Left hindlimb (tissue), 1 donor: ENCODE measurements at regions not wholly inside any gene's neighbourhood (a gene's known extent, or its start where the extent isn't known, plus 50 kb on each side); places are given as distances from the start of the nearest gene placed in this dataset.
"Not testable (repeated sequence)": the region's sequence is repeated elsewhere in the genome, so short reads cannot be mapped to it uniquely, and the experiment has no call there.

Experiments used
- DNase-seq: peaks from one replicate; pipeline ENCODE4 v3.0.0-alpha.2; 2018

DNA sequence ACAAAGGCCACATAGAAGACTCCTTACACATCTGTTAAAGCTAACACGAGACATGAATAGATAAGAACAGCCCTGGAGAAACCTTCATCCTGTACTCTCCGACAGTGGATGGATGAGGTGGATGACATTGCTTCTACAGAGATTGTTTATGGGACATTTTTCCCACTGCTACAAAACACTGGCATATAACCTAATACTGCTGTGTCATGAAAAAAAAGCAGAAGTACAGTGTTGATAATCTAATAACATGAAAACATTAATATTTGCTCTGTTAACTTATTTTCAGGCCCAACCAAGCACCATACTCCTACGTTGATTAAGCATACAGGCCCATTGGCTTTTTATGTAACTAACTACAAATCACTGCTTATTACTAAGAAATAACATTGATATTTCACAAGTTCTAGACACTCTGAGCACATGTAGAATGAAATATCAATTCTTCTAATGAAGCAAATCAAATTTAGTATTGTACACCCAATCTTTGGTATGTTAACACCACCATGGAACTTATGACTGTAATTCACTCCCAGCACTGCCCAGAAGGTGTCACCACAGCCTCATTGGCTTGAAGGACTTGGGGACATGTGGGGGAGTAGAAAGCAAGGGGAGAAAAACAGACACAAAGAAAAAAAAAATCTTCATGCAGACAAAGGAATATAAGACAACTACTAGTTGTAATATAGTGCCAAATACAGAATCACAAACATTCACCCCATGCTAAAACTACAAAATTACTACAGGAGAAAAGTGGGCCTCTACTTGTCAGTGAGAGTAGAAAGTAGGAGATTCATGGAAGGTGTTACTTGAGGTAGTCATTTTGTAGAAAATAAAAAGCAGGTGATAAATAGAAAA lies 330.0 kb upstream of the PMFBP1 start:
- peak; percentile 77 for DNase-seq

DNA sequence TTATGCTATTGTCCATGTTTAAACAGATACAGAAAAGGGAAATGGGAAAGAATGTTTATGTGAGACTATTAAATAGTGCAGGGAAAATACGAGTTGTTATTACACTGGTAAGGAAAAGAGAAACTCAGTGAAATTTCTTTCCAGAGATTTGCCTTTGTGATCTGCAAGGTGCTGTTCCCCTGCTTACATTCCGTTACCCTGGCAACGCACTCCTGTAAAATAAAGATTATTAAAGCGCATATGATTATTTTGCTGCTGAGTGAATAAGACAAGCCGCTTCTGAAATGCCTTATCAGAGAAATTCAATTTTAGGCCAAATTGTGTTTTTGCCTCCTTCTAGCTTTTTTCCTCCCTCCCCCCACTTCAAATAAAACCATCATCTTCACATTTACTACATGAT lies 328.6 kb upstream of the PMFBP1 start:
- no peak for DNase-seq

DNA sequence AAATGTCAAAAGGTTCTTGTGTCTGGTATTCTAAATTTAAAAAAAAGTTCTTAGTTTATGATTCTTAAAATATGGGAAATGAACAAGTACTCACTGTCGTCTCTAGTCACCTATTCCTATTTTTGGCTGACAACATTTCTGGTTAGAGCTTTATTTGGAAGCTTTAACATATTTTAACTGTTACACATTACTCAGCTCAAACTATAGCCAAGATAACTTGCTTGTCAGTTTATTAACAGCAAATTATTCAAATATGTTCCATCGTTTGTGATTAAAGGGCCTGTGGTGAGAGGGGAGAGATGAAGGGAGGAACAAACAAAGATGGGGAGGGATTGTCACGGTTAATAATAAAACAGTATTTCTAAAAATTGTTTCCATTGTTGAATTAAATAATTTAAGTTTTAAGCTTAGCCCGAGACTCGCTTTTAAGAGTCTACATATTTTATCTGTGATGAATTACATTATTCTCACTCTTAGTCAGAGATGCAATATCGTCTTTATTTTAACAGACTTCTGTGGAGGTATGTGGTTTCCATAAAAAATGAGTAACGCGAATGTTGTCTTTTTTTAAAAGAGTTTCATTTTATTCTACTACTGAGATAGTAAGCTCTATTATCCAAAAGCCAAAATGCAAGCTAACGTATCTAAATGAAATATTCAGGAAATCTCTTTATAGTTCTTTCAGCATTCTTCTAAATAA lies 321.9 kb upstream of the PMFBP1 start:
- DNase-seq = no peak

DNA sequence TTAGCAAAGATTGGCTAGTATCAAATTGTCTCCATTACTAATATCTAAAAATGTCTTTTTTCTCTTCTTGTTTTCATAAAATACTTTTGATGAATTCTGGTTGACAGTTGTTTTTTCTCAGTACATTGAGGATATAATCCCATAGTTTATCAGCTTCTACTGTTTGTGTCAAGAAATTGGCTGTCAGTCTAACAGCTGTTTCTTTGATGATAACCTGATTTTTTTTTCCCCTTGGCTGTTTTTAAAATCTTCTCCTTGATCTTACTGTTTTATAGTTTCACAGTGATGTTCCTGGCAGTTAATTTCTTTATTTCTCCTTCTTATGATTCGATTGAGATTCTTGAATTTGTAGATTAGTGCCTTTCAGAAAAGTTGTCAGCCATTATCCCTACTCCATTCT lies 315.3 kb upstream of the PMFBP1 start:
- no peak for DNase-seq

DNA sequence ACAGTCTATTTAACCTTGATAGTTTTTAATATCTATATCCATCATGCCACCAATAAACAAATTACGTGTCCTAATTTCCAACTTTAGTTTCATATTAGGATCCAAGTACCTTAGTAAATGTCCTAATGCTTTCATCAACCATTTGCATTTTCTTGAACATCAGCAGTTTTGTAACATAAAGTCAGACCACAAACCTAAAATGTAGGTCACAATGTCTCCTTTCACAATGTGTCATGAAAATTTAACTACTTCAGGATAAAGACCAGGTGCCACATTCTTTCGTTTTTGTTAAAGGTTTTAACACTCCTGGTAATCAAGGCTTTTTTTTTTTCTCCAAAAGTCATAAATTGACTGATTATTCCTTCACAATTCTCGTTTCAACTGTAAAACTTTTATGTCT lies 310.7 kb upstream of the PMFBP1 start:
- DNase-seq = no peak

DNA sequence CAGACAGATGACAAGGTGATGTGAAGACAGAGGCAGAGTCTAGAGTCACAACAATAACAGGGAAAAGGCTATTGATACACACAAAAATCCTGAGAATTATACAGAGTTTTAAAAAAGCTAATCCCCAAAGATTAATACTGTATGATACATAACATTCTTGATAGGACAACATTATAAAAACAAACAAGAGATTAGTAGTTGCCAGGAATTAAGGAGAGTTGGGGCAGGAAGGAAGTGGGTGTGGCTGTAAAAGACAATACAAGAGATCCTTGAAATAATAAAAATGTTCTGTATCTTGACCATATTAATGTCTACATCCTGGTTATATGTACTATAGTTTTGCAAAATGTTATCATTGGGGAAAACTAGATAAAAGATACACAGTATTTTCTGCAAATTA lies 309.5 kb upstream of the PMFBP1 start:
- no peak for DNase-seq

DNA sequence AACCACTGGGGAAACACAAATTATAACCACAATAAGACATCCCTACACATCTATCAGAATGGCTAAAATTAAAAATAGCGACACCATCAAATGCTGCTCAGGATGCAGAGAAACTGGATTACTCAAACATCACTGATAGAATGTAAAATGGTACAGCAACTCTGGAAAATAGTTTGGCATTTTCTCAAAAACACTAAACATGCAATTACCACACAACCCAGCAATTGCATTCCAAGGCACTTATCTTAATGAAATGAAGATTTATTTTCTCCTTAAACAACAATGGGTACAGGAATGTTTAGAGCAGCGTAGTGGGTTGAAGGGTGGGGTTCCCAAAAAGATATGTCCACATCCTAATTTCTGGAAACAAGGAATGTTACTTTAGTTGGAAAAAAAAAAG lies 309.0 kb upstream of the PMFBP1 start:
- DNase-seq = no peak

DNA sequence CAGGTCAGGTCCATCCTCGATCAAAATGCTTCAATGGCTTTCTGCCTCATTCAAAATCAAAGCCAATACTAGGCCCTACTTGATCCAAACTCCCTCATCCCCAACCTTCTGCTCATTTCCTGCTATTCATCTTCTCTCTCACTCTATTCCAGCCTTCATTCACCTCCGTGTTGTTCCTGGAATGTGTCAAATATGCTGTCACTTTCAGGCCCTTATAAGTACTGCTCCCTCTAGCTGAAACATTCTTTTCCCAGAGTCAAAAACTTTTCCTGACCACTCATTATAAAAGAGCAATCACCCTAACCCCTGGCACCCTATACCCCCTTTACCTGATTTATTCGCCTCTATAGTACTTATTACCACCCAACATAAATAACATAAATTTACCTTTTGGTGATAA lies 303.7 kb upstream of the PMFBP1 start:
- no peak for DNase-seq

DNA sequence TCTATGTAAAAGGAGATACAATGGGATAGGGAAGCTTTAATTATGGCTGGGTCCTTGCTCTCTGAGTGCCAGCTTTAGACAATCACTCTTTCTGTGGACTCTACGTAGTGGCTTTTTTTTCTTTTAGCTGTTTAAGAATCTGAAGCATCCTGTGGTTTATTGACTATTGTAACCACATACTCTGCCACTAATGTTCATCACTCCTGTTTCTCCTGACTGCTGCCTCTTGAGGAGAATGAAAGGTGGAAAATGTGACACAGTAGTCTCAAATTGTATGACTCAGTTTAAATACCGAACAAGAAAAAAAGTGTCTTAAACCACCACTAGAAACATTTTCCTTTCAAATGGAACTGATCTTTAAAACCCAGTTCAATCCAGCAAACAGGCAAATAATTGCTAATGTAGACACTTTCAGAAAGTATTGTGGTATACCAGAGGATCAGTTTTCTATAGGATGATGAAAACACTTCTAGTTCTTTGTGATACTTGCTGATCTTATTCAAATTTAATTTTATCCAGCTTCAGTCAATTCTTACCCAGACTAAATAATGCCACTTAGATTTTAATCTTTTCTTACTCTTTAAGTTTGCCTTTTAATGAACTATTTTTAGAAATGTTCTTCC lies 302.7 kb upstream of the PMFBP1 start:
- no peak for DNase-seq

DNA sequence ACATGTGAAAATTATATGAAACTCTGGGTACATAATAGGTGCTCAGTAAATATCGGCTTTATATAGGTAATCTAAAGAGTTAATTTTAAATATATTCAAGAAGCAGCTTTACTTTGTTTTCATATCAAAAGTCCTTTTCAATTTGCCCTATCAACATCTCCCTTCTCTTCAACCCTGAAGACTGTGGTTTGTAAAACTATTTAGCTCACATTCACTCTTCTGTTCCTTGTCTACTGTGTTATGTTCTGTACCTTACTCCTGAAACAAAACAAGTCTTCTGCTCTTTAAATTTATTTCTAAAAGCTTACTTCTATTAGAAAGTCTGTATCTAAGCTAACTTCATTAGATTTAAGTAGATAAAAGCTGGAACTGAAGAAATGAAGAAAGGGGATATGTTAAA lies 301.7 kb upstream of the PMFBP1 start:
- DNase-seq = no peak

DNA sequence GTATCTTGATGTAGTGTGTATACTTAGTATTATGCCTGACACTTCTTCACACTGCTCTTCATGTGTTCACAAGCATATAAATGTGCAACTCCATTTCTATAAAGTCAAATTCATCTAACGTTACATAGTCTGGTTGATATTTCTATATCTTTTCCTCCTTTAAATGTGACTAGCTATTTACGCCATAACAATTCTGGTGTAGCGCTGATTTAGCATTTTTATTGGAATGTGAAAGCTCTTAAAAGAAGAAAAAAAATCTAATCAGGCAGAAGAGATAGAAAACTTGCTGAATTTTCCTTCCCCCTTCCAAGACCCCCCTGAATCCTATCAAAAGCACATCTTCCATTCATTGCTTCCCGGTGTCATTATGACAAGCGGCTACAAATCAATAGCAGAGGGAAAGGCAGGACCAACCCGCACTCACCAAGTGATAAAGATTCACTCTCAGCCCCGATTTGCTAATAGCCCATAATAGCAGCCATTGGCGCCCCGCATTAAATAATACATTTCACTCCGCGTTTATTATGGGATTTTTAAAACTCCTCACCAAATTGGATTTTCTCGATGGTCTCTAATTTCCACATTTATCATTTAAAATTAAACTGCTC lies 299.5 kb upstream of the PMFBP1 start:
- no peak for DNase-seq

DNA sequence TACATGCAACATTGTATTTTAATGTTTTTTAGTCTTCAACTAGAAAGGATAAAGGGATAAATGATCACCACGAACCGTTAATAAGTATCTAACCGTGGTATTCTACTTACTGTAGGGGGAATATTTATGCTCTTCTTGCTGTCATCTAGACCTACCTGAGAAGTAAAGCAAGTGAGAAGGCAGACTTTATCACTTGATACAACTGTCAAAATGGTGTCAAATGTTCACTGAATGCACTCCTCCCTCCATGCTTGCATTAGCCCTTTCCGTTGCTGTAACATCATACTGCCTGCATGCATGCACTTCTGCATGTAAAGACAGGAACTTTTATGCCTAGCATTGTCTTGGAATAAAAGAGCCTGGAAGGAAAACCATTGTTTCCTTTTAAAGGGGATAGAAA lies 298.6 kb upstream of the PMFBP1 start:
- no peak for DNase-seq

DNA sequence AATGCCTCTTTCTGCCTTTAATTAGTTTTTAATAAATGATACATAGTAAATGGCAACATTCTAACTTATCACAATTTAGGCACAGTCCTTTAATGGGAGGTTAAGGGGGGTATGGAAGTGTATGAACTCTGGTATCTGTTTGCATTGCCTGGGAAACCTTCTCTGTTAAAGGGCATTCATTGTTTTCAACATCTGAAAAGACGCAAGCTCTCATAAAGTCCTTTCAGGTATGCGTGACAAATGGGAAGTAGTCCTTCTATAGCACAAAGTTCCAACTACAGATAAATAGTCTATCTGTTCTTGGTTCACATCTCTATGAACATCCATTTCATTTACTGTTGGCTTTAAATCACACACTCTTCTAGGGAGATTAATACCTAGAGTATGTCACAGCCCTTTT lies 298.0 kb upstream of the PMFBP1 start:
- DNase-seq = no peak

DNA sequence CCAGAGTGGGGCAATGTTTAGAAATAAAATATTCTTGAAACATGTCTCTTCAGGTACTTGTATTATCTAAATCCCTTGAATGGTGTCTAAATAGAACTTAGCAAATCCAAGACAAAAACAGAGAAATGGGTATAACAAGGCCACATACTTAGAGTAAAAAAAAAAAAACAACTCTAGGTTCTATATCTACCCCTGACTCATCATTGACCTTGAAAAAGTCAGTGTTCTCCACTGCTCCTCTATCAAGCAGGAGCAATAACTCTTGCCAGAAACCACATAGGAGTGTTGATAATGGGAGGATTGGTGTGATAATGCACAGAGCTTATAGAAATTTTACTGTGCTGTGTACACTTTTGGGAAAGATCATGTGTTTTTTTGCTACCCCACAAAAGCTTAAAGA lies 296.6 kb upstream of the PMFBP1 start:
- no peak for DNase-seq

DNA sequence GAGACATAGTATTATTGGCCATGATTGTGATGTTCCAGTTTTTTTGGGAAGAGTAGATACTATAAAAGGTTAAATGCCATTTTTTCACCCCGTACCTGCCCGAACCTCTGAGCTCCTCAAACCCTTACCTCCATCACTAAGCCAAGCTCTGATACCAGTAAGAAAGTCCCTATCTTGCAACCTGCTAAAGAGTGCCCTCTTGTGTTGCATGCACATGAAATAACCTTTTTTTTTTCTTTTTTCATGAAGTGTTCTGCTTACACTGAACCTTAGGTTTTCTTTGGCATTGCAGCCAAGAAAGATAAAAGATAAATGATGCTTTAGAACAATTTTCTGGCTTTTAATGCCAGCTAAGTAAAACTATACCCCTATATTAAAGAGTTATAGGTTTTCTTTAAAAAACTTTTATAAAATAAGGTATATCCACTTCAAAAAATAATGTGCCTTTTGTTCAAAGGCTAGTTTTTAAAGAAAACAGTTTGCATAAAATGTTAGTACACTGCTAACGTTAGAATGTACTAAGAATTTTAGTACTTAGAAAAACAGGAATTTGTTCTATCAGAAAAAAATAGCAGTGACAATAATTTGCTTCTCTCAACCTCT lies 295.3 kb upstream of the PMFBP1 start:
- no peak for DNase-seq

DNA sequence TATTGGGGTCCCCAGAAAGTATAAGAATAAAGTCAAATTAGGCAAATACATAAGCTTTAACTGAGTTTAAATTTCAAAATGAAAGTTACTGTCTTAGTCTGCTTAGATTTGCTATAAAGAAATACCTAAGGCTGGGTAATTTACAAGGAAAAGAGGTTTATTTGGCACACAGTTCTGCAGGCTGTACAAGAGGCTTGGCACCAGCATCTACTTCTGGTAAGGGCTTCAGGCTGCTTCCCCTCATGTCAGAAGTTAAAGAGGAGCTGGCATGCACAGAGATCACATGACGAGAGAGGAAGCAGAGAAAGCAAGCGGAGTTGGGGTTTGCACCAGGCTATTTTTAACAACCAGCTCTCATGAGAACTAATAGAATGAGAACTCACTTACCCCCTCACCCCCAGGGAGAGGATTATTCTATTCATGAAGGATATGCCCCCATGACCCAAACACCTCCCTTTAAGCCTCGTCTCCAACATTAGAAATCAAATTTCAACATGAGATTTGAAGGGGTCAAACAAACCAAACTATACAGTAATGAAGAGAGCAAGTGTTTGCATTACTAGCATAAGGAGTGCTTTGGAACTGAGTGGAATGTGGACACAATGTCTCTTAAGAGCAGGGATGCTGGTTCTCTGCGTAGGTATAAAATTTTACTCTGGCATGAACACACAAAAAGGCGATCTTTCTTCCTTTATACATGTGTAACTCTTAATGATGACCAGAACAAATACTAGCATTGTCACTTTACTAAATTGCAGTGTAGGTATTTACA lies 292.8 kb upstream of the PMFBP1 start:
- no peak for DNase-seq

DNA sequence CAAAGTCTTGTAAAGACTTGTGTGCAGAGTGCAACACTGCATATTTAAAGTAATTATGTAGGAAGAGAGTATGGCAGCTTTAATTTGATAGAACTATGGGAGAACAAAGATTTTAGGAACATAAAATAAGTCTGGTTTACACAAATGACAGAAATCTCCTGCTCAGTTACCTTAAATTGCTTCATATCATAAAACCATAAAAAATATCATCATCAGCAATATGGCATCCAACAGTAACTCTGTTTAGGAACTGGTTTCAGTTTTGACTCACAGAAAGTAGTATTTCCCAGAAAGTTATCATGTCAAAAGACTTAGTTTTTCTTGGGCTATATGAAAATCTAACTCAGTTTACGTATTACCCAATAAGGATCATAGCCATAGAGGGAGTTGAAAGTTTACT lies 292.1 kb upstream of the PMFBP1 start:
- no peak for DNase-seq

DNA sequence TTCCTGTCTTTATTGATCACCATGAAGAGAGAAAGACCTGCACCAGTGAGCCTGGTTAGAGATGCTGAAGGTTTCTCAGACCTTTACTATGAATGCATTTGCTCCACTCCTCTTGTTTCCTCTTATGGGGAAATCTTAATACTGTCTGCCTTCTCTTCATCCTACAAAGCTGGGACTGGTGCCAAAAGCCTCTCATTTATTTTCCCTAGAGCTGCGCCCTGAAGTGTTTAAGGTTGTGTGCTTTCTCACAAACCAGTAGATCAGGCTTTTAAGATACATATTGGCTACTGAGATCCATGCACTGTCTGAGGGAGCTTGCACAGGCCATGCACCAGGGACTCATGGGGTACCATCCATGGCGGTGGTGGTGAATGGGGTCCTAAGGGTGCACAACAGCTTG lies 286.1 kb upstream of the PMFBP1 start:
- DNase-seq = no peak

DNA sequence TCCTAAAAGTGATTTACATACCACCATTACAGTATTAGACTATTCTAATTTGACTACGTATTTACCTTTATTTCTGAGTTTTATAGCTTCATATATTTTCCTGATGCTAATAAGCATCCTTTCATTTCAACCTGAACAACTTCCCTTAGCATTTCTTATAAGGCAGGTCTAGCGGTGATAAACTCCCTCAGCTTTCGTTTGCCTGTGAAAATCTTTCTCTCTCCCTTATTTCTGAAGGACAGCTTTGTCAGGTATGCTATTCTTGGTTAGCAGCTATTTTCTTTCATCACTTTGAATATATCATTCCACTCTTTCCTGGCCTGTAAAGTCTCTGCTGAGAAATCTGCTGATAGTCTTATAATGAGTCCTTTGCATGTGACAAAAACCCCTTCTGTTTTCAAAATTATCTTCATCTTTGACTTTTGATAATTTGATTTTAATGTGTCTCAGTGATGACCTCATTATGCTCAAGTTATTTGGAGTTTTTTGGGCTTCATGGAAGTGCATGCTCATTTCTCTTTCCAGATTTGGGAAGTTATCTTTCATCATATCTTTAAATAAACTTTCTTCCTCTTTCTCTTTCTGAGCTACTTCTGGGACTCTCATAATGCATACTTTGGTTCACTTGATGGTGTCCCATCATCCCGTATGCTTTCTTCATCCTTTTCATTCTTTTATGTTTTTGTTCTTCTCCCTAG lies 285.4 kb upstream of the PMFBP1 start:
- DNase-seq = no peak

DNA sequence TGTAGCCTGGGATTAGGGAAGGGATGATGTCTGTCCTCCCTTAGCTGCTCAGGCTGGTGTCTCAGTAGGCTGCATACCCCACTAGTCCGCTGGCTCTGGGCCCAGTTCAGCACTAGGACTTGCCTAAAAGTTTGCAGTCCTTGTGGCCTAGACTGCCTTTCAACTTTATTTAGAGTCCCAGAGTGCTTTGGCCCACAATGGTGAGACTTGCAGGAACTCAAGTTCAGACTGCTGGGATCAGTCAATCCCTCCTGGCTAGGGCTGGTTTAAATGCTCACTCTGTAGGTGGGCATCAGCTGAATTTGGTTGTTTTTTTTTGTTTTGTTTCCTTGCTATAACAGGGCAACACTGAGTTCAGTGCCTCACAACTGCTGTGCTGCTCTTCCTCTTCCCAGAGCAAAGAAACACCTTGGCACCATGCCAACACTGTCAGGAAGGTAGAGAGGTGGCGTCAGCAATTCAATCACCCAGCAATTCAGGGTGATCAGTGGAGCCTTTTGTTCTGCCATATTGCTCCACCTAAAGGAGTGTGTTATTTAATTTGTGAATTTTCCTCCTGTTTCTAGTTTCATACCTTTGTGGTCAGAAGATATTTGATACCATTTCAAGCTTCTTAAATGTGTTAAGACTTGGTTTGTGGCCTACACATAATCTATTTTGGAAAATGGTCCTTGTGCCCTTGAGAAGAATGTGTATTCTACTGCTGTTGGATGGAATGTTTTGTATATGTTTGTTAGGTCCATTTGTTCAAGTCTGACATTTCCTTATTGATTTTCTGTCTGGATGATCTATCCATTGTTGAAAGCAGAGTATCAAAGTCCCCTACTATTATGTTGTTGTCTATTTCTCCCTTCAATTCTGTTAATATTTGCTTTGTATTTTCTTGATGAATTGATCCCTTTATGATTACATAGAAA lies 284.0 kb upstream of the PMFBP1 start:
- no peak for DNase-seq

DNA sequence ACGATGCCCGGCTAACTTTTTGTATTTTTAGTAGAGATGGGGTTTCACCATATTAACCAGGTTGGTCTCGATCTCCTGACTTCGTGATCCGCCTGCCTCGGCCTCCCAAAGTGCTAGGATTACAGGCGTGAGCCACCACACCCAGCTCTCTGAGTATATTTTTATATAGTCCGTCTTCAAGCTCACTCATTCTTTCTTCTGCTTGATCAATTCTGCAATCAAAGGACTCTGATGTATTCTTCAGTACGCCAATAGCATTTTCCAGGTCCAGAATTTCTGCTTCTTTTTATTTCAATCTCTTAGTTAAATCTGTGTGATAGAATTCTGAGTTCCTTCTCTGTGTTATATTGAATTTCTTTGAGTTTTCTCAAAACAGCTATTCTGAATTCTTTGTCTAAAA lies 281.9 kb upstream of the PMFBP1 start:
- not testable (repeated sequence) for DNase-seq
